CD4-positive, alpha-beta T cell treated with Interferon gamma for 1 hour (primary cell): ENCODE measurements at regions not wholly inside any gene's neighbourhood (a gene's known extent, or its start where the extent isn't known, plus 50 kb on each side); places are given as distances from the start of the nearest gene placed in this dataset.
A peak's percentile ranks its signal among the peaks of the same experiment; 100 is the strongest.

Experiments
- DNase-seq: peaks from one replicate; pipeline ENCODE4 v3.0.0-alpha.2; 2020

DNA sequence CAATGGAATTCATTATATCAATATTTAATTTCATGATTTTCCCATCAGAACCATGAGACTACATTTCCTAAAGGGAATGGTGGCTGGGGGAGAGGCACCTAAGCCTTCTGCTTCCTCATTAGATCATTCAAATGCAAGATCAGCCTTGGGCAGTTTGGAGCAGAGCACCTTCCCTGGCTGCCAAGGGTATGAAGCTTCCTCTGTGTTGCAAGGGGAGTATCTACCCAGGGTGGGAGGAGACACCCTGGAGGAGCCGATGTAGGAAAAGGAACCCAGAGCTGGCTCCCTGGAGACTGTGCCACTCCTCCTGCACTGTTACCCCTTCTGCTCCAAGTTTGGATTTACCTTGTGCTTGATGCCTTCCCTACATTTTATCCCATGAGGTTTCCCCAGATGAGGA is 299.7 kb upstream of the PRDM1 start:
- no peak for DNase-seq

DNA sequence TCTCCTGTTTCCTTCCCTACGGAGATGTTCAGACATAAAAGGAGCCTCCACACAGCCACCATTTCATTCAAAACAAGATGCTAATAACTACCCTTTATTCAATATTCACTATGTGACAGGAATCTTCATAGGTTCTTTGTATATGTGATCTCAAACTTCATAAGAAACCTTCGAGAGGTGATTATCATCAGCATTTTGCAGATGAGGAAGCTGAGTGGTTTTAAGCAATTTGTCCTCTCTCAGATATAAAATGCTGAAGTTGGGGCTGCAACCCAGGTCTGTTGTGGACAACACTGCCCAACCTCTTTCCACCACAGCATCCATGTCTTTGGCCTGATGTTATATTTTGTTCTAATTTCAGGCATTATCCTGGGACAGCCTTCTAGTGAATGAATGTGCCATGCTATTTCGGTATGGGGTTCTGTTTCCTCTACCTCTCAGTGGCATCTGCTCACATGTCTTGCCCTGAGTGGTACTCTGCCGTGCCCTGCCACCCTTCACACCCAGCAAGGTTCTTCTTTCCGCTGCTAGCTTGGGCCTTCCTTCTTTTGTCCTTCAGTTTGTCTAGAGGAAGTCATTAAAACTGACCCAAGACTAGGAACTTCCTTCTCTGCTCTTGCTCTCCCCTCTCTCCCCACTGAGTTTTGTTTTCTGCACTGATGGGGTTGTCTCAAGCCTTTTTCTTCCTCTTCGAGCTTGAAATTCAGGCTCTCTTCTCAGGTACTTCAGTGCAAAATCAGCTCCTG is 300.9 kb upstream of the PRDM1 start:
- peak; percentile 29 for DNase-seq

- DNase-seq = no peak
Measured at GRCh38 chr6:105784179-105784578, 302.0 kb upstream of the PRDM1 start.

- DNase-seq = no peak
Measured at GRCh38 chr6:105783333-105783935, 302.7 kb upstream of the PRDM1 start.

GRCh38 chr6:105781915-105782314 is 304.2 kb upstream of the PRDM1 start:
- DNase-seq = no peak

- DNase-seq = no peak
Measured at GRCh38 chr6:105781248-105781647, 304.9 kb upstream of the PRDM1 start.

DNA sequence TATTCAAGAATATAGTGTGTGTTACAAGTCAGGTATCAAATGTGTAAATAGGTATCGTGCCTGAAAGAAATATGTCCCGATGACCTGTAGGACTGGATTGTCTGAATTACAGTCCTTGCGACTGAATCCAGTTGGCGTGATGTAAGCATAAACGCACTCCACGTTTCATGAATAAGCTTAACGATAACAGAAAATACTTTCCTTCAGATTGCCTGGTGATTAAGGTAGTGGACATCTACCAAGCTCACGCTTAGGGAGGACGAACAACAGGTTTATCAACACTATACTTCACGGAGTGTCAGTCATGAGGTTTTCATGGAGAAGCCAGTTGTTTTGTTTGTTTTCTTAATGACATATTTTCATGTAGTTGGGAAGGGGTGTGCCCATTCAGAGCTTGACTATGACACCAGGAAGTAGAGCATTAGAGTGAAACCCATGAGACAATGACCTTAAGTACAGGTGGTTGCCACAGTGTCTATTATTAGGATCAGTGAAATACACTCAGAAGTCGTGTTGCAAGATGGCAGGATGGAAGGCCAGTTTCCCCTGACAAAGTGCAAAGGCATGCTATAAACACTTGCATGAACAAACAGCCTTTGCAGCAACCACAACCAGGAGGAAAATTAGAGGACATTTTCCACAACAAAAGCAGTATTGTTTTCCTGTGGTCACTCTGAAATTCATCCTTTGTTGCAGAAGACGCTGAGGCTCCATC is 305.8 kb upstream of the PRDM1 start:
- no peak for DNase-seq

- DNase-seq = no peak
Measured at GRCh38 chr6:105779110-105779509, 307.0 kb upstream of the PRDM1 start.

GRCh38 chr6:105775095-105775494 is 311.0 kb upstream of the PRDM1 start:
- no peak for DNase-seq

DNA sequence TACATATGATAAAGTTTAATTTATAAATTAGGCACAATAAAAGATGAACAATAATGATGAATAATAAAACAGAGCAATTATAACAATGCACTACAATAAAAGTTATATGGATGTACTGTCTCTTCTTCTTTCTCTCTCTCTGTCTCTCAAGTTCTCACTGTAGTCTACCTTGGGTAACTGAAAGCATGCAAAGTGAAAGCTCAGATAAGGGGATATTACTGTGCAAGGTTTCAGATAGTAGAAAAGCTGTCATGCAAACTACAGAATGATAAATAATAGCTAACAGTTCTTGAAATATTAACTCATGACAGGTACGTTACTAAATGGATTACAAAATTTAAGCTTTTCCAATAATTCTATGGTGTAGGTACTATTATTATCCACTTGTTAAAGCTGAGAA is 311.9 kb upstream of the PRDM1 start:
- no peak for DNase-seq

DNA sequence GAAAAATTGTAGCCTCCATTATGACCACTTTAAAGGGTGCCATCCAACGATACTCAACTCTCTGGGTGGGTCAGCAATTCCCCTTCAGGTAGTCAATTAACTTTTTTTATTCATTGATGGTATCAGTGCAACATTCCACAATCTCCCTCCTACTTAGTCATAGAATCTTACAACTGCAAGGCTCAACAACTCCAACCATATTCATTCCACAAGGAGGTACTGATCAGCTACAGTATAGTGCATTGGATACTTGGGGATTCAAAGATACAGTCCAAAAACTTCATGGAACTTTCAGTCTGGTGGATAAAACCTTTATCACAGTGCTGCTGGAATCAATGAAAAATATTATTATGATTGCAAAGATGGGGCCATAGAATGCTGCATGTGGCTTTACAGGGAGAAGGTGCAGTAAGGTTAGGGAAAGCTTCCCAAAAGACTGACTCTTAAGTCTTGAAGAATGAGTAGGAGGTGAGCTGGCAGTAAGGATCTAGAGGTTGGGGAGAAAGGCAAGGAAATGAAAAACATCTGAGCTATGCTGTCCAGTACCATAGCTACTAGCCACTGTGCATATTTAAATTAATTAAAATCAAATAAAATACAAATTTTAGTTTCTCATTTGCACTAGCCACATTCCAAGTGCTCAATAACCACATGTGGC is 314.7 kb upstream of the PRDM1 start:
- DNase-seq = no peak

DNA sequence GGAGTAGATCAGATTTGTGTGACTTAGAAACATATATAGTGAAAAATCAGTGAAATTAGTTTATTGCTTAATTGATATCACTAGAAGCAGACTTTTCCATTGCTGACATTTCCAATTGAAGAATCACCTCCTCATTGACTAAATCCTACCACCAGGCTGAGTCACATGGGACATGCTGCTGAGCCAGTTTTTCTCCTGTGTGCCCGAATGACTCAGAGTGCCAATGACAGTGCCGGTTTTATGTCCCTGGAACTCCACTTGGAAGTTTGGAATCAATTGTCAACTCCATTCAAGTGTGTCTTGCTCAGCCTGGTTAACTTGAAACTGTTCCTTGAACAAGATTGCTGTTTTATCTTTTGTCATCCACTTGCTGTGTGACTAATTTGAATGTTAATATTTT is 316.1 kb upstream of the PRDM1 start:
- DNase-seq = no peak

DNA sequence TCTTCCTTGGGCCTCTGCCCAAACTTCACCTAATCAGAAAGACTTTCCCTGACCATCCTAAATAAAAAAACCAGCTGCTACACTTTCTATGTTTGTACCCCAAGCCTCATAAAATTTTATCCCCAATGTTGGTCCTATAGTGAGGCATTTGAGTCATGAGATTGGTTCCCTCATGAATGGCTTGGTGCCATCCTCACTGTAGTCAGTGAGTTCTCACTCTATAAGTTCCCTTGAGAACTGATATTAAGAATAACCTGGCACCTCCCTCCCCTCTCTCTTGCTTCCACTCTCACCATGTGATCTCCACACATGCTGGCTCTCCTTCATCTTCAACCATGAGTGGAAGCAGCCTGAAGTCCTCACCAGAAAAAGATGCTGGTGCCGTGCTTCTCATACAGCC is 316.9 kb upstream of the PRDM1 start:
- no peak for DNase-seq

GRCh38 chr6:105767541-105767940 is 318.6 kb upstream of the PRDM1 start:
- DNase-seq = no peak

- no peak for DNase-seq
Measured at GRCh38 chr6:105765239-105765638, 320.9 kb upstream of the PRDM1 start.

GRCh38 chr6:105764315-105764714 is 321.8 kb upstream of the PRDM1 start:
- no peak for DNase-seq

DNA sequence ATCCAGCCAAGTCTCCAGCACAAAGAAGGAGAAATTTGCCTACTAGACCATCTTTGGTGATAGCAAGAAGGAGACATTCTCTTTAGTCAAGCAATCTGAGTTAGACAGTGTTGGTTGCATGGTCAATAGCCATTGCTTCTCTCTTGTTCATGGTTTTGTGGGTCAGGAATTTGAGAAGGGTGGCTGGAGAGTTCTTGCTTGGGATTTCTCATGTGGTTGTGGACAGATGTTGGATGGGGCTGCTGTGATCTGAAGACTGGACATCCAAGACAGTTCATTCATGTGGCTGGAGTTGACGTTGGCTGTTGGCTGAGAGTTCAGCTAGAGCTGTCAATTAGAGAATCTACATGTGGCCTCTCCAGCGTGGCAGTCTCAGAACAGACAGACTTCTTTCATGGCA is 322.3 kb upstream of the PRDM1 start:
- DNase-seq = no peak

DNA sequence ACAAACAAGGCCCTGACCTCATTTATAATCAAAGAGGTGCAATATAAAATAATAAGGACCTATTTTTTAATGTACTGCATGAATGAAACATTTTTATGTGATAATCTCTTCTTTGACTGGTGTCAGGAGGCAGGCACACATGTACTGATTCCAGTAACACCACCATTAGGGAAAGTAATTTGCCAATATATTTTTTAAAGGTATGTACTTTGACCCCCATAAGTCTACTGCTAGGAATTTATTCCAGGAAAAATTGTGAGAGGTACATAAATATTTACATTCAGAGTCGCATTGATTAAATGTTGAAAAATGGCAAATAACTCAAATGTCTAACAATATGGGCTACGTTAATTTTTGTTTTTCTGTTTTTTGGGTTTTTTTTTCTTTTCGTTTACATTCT is 325.4 kb upstream of the PRDM1 start:
- no peak for DNase-seq

- no peak for DNase-seq
Measured at GRCh38 chr6:105759946-105760345, 326.2 kb upstream of the PRDM1 start.

DNA sequence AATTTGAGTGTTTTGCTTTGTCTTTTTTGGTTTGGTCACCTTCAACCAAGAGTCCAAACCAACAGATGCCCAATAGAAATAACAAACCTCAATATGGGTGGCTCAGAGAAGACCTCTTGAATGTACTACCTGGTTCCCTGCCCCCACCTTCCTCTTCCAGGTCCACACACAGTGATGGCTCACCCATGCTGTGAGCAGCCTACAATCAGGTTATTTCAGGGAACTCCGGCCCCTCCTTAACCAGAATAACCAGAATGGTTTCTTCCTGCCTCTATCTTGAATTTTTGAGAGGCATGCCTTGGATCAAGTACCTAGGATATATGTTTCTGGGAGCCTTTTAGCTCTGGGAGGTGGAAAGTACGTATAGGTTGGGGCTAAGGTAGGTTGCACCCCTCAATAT is 327.1 kb upstream of the PRDM1 start:
- DNase-seq = no peak

DNA sequence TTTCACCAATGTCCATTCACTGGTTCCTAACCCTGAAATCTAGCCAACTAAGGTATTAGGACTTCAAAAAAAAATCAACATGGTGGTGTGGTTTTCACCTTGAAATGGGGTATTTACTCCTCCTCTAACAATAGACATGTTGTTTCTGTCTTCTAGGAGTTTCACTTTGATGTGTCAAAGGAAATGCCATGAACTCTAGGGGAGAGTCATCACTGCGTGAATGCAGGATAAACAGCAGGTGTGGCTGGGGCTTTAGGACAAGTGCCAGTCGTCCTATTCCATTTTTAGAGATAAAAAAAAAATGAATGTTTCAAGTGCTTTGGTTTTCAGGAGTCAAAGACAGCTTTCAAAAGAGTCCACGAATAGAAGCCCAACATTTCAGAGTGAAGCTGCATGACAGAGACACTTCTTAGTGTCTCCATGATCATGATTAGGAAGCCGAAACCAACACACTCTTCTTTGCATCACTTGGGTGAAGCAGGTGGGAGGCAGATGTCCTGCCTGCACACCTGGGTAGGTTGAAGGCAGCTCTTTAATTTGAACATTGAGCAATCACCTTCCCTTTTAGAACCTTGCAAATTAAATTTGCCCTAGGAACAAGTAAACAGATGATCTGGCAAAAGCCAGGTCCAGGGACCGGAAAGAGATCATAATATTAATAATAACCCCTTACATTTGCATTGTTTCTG is 328.5 kb upstream of the PRDM1 start:
- no peak for DNase-seq

DNA sequence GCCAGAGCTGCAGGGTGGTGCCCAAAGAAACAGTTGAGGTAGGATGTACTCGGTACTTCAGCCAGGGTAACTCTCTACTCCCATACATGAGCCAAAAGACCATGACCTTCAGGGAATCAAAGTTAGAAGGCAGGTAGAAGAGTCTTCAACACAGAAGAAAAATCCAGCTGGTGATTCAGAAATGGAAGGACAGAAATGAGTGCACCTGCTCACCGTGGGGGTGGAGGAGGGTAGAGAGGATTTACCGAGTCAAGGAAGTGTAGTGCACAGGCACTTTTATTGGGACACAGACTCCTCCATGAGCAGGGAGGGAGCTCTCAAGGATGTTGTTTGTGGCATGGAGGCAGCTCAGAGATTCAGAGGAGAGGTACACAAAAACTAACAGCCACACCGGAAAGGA is 330.3 kb upstream of the PRDM1 start:
- no peak for DNase-seq

DNA sequence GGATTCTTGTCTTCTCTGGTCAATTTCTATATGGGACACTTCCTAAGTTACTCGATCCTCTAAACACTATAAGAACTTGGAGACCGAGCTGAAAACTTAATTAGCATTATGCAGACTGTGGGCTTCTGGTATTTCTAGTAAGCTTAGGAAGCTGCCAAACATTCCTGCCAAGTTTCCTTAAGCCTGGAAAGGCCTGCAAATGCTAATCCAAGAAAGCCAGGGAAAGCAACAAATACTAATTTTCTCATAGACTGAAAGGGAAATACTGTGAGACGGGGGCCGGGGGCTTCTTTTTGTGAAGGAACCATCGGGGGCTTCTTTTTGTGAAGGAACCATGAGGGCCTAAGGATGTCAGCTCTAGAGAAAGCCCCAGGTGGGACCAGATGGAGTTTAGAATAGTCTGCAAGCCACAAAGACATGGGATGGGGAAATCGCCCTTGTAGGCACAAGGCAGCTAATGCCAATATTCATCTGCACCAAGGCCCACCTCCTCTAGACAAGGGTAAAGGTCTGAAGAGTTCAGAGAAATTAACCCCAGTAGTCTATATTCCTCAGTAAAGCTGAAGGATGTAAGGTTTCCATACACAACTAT is 332.4 kb upstream of the PRDM1 start:
- no peak for DNase-seq
